ENCODE measurements at regions not wholly inside any gene's neighbourhood (a gene's known extent, or its start where the extent isn't known, plus 50 kb on each side); places are given as distances from the start of the nearest gene placed in this dataset.

- Mint-ChIP-seq H3K9me3 (peaks cover 0 to 12% (median 5%) of the 10 kb centered on the region in 8 donors), H3K4me1 (no peaks in the 10 kb centered on the region), H3K36me3 (no peaks in the 10 kb centered on the region), H3K27me3 (no peaks in the 10 kb centered on the region), H3K4me3 (no peak overlapping the region), H3K27ac (no peak overlapping the region)
- Histone ChIP-seq H3K4me1 (ENCODE audit: insufficient read depth, low read length) (no peaks in the 10 kb centered on the region), H3K27me3 (ENCODE audit: insufficient read depth, low read length) (no peaks in the 10 kb centered on the region), H3K36me3 (ENCODE audit: insufficient read depth, low read length) (no peaks in the 10 kb centered on the region), H3K4me3 (ENCODE audit: low read length in 2 of 2) (no peak overlapping the region), H3K9me3 (ENCODE audit: control insufficient read depth in 1 of 2, low read length in 2 of 2) (no peaks in the 10 kb centered on the region), H3K27ac (ENCODE audit: low read depth, low read length) (no peak overlapping the region)
- intact Hi-C loops (cut with micrococcal nuclease) = no loop called here
- DNase-seq = no peak
- POLR2A ChIA-PET (ENCODE audit: partially characterized antibody) = no interaction called here
- CTCF ChIA-PET (ENCODE audit: partially characterized antibody) = no interaction called here
These were observed 296.4 kb downstream of the PAX1 start for GRCh38 chr20:22001886-22002285.

- Mint-ChIP-seq H3K4me1 (no peaks in the 10 kb centered on the region), H3K27ac (no peak overlapping the region), H3K36me3 (no peaks in the 10 kb centered on the region), H3K27me3 (no peaks in the 10 kb centered on the region), H3K4me3 (no peak overlapping the region), H3K9me3 (peaks cover 2 to 13% (median 5%) of the 10 kb centered on the region in 8 donors)
- CTCF ChIA-PET (ENCODE audit: partially characterized antibody) = no interaction called here
- Histone ChIP-seq H3K36me3 (ENCODE audit: insufficient read depth, low read length) (no peaks in the 10 kb centered on the region), H3K27ac (ENCODE audit: low read depth, low read length) (no peak overlapping the region), H3K27me3 (ENCODE audit: insufficient read depth, low read length) (no peaks in the 10 kb centered on the region), H3K4me3 (ENCODE audit: low read length in 2 of 2) (no peak overlapping the region), H3K9me3 (ENCODE audit: control insufficient read depth in 1 of 2, low read length in 2 of 2) (no peaks in the 10 kb centered on the region), H3K4me1 (ENCODE audit: insufficient read depth, low read length) (no peaks in the 10 kb centered on the region)
- POLR2A ChIA-PET (ENCODE audit: partially characterized antibody) = no interaction called here
- no peak for DNase-seq
- intact Hi-C loops (cut with micrococcal nuclease) = no loop called here
These were observed 290.0 kb downstream of the PAX1 start for GRCh38 chr20:21995461-21995860.

- H3K4me1 ChIP-seq (ENCODE audit: insufficient read depth, low read length) = no peaks in the 10 kb centered on the region
- H3K4me1 Mint-ChIP-seq = no peaks in the 10 kb centered on the region
- no peaks in the 10 kb centered on the region for H3K27me3 ChIP-seq (ENCODE audit: insufficient read depth, low read length)
- no peak overlapping the region for H3K27ac ChIP-seq (ENCODE audit: low read depth, low read length)
- no peaks in the 10 kb centered on the region for H3K36me3 Mint-ChIP-seq
- H3K27me3 Mint-ChIP-seq = no peaks in the 10 kb centered on the region
- intact Hi-C loops (cut with micrococcal nuclease) = no loop called here
- ChIA-PET CTCF (ENCODE audit: partially characterized antibody) (no interaction called here), POLR2A (ENCODE audit: partially characterized antibody) (no interaction called here)
- no peak overlapping the region for H3K27ac Mint-ChIP-seq
- no peak for DNase-seq
- H3K36me3 ChIP-seq (ENCODE audit: insufficient read depth, low read length) = no peaks in the 10 kb centered on the region
- H3K9me3 ChIP-seq (ENCODE audit: control insufficient read depth in 1 of 2, low read length in 2 of 2) = no peaks in the 10 kb centered on the region
- no peak overlapping the region for H3K4me3 Mint-ChIP-seq
- H3K9me3 Mint-ChIP-seq = peaks cover 2 to 12% (median 4%) of the 10 kb centered on the region in 8 donors
- H3K4me3 ChIP-seq (ENCODE audit: low read length in 2 of 2) = no peak overlapping the region
These were observed 288.7 kb downstream of the PAX1 start for GRCh38 chr20:21994203-21994602.

GRCh38 chr20:21982559-21982958 lies 277.1 kb downstream of the PAX1 start:
- H3K36me3 ChIP-seq (ENCODE audit: insufficient read depth, low read length) = no peaks in the 10 kb centered on the region
- POLR2A ChIA-PET (ENCODE audit: partially characterized antibody) = no interaction called here
- H3K4me3 ChIP-seq (ENCODE audit: low read length in 2 of 2) = no peak overlapping the region
- H3K27me3 ChIP-seq (ENCODE audit: insufficient read depth, low read length) = no peaks in the 10 kb centered on the region
- Mint-ChIP-seq H3K27ac (no peak overlapping the region), H3K27me3 (no peaks in the 10 kb centered on the region), H3K4me3 (no peak overlapping the region), H3K9me3 (peaks cover 0 to 37% (median 18%) of the 10 kb centered on the region in 8 donors), H3K36me3 (no peaks in the 10 kb centered on the region), H3K4me1 (no peaks in the 10 kb centered on the region)
- no peak overlapping the region for H3K27ac ChIP-seq (ENCODE audit: low read depth, low read length)
- DNase-seq = no peak
- no peaks in the 10 kb centered on the region for H3K9me3 ChIP-seq (ENCODE audit: control insufficient read depth in 1 of 2, low read length in 2 of 2)
- CTCF ChIA-PET (ENCODE audit: partially characterized antibody) = no interaction called here
- H3K4me1 ChIP-seq (ENCODE audit: insufficient read depth, low read length) = no peaks in the 10 kb centered on the region
- intact Hi-C loops (cut with micrococcal nuclease) = no loop called here

- intact Hi-C loops (cut with micrococcal nuclease) = no loop called here
- Mint-ChIP-seq H3K27ac (no peak overlapping the region), H3K4me1 (no peaks in the 10 kb centered on the region), H3K9me3 (peaks cover 2 to 31% (median 16%) of the 10 kb centered on the region in 8 donors), H3K4me3 (no peak overlapping the region), H3K36me3 (no peaks in the 10 kb centered on the region), H3K27me3 (no peaks in the 10 kb centered on the region)
- no peak overlapping the region for H3K4me3 ChIP-seq (ENCODE audit: low read length in 2 of 2)
- POLR2A ChIA-PET (ENCODE audit: partially characterized antibody) = no interaction called here
- DNase-seq = no peak
- no peaks in the 10 kb centered on the region for H3K9me3 ChIP-seq (ENCODE audit: control insufficient read depth in 1 of 2, low read length in 2 of 2)
- H3K36me3 ChIP-seq (ENCODE audit: insufficient read depth, low read length) = no peaks in the 10 kb centered on the region
- no peak overlapping the region for H3K27ac ChIP-seq (ENCODE audit: low read depth, low read length)
- no peaks in the 10 kb centered on the region for H3K4me1 ChIP-seq (ENCODE audit: insufficient read depth, low read length)
- CTCF ChIA-PET (ENCODE audit: partially characterized antibody) = no interaction called here
- no peaks in the 10 kb centered on the region for H3K27me3 ChIP-seq (ENCODE audit: insufficient read depth, low read length)
These were observed 276.3 kb downstream of the PAX1 start for GRCh38 chr20:21981597-21982344.

- H3K4me3 Mint-ChIP-seq = no peak overlapping the region
- no peaks in the 10 kb centered on the region for H3K9me3 ChIP-seq (ENCODE audit: control insufficient read depth in 1 of 2, low read length in 2 of 2)
- no peak overlapping the region for H3K27ac Mint-ChIP-seq
- no peaks in the 10 kb centered on the region for H3K36me3 Mint-ChIP-seq
- no peaks in the 10 kb centered on the region for H3K4me1 ChIP-seq (ENCODE audit: insufficient read depth, low read length)
- no peaks in the 10 kb centered on the region for H3K27me3 ChIP-seq (ENCODE audit: insufficient read depth, low read length)
- H3K36me3 ChIP-seq (ENCODE audit: insufficient read depth, low read length) = no peaks in the 10 kb centered on the region
- no peak overlapping the region for H3K27ac ChIP-seq (ENCODE audit: low read depth, low read length)
- peaks cover 3 to 30% (median 12%) of the 10 kb centered on the region in 8 donors for H3K9me3 Mint-ChIP-seq
- ChIA-PET POLR2A (ENCODE audit: partially characterized antibody) (no interaction called here), CTCF (ENCODE audit: partially characterized antibody) (no interaction called here)
- H3K4me1 Mint-ChIP-seq = no peaks in the 10 kb centered on the region
- H3K4me3 ChIP-seq (ENCODE audit: low read length in 2 of 2) = no peak overlapping the region
- DNase-seq = no peak
- intact Hi-C loops (cut with micrococcal nuclease) = no loop called here
- H3K27me3 Mint-ChIP-seq = no peaks in the 10 kb centered on the region
These were observed 275.7 kb downstream of the PAX1 start for GRCh38 chr20:21981179-21981578.

- Mint-ChIP-seq H3K27me3 (no peaks in the 10 kb centered on the region), H3K36me3 (no peaks in the 10 kb centered on the region), H3K9me3 (peaks cover 4 to 25% (median 8%) of the 10 kb centered on the region in 8 donors), H3K27ac (no peak overlapping the region), H3K4me3 (no peak overlapping the region), H3K4me1 (no peaks in the 10 kb centered on the region)
- Histone ChIP-seq H3K4me3 (ENCODE audit: low read length in 2 of 2) (no peak overlapping the region), H3K27ac (ENCODE audit: low read depth, low read length) (no peak overlapping the region), H3K4me1 (ENCODE audit: insufficient read depth, low read length) (no peaks in the 10 kb centered on the region), H3K9me3 (ENCODE audit: control insufficient read depth in 1 of 2, low read length in 2 of 2) (no peaks in the 10 kb centered on the region), H3K27me3 (ENCODE audit: insufficient read depth, low read length) (no peaks in the 10 kb centered on the region), H3K36me3 (ENCODE audit: insufficient read depth, low read length) (no peaks in the 10 kb centered on the region)
- ChIA-PET CTCF (ENCODE audit: partially characterized antibody) (no interaction called here), POLR2A (ENCODE audit: partially characterized antibody) (no interaction called here)
- no peak for DNase-seq
- intact Hi-C loops (cut with micrococcal nuclease) = no loop called here
These were observed 266.0 kb downstream of the PAX1 start for GRCh38 chr20:21971436-21971835.

- H3K27ac Mint-ChIP-seq = no peak overlapping the region
- H3K27me3 Mint-ChIP-seq = no peaks in the 10 kb centered on the region
- no peak overlapping the region for H3K27ac ChIP-seq (ENCODE audit: low read depth, low read length)
- H3K9me3 ChIP-seq (ENCODE audit: control insufficient read depth in 1 of 2, low read length in 2 of 2) = no peaks in the 10 kb centered on the region
- ChIA-PET CTCF (ENCODE audit: partially characterized antibody) (no interaction called here), POLR2A (ENCODE audit: partially characterized antibody) (no interaction called here)
- no peaks in the 10 kb centered on the region for H3K27me3 ChIP-seq (ENCODE audit: insufficient read depth, low read length)
- no peaks in the 10 kb centered on the region for H3K36me3 ChIP-seq (ENCODE audit: insufficient read depth, low read length)
- no peaks in the 10 kb centered on the region for H3K4me1 ChIP-seq (ENCODE audit: insufficient read depth, low read length)
- DNase-seq = no peak
- no peak overlapping the region for H3K4me3 ChIP-seq (ENCODE audit: low read length in 2 of 2)
- peaks cover 0 to 7% (median 3%) of the 10 kb centered on the region in 8 donors for H3K9me3 Mint-ChIP-seq
- H3K4me1 Mint-ChIP-seq = no peaks in the 10 kb centered on the region
- H3K4me3 Mint-ChIP-seq = no peak overlapping the region
- intact Hi-C loops (cut with micrococcal nuclease) = no loop called here
- no peaks in the 10 kb centered on the region for H3K36me3 Mint-ChIP-seq
These were observed 263.0 kb downstream of the PAX1 start for GRCh38 chr20:21968486-21968885.

Data from CD4-positive, alpha-beta memory T cell (primary cell).